ENCODE measurements at regions not wholly inside any gene's neighbourhood (a gene's known extent, or its start where the extent isn't known, plus 50 kb on each side); places are given as distances from the start of the nearest gene placed in this dataset.

DNA sequence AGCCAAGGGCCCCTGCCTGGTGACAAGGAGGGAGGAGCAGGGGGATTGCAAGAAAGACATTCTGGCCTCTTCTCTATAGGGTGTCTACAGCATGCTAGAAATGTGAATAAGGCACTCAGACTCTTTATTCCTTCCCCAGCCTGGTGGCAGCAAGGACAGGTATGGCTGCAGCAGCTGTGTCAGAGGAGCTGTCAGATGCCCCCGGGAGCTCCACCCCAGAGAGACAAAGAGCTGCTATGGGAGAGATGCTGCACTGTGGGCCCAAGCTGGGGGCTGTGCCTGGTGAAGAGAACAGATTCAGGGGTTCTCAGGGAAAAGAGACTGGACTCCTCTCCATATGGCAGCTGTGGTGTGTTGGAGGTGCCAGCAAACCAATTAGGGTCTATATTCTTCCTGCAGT lies 1063.3 kb downstream of the OLFM4 start:
- no peak for TF ChIP-seq POLR2A (IDR thresholded peaks at IDR 0.05)
- TF ChIP-seq, protein P1, sequence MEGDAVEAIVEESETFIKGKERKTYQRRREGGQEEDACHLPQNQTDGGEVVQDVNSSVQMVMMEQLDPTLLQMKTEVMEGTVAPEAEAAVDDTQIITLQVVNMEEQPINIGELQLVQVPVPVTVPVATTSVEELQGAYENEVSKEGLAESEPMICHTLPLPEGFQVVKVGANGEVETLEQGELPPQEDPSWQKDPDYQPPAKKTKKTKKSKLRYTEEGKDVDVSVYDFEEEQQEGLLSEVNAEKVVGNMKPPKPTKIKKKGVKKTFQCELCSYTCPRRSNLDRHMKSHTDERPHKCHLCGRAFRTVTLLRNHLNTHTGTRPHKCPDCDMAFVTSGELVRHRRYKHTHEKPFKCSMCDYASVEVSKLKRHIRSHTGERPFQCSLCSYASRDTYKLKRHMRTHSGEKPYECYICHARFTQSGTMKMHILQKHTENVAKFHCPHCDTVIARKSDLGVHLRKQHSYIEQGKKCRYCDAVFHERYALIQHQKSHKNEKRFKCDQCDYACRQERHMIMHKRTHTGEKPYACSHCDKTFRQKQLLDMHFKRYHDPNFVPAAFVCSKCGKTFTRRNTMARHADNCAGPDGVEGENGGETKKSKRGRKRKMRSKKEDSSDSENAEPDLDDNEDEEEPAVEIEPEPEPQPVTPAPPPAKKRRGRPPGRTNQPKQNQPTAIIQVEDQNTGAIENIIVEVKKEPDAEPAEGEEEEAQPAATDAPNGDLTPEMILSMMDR (IDR thresholded peaks at IDR 0.05), result no peak
